H1 (cell line): ENCODE measurements at regions not wholly inside any gene's neighbourhood (a gene's known extent, or its start where the extent isn't known, plus 50 kb on each side); places are given as distances from the start of the nearest gene placed in this dataset.

Experiments used
- ATF3 ChIP-seq: IDR thresholded peaks from 2 replicates; pipeline ENCODE4 v1.6.1; 2011; ENCODE audit warnings: low read depth, mild to moderate bottlenecking, low read length; ENCODE audit not compliant: insufficient read depth
- SP2 ChIP-seq: IDR thresholded peaks from 2 replicates; pipeline ENCODE4 v1.6.1; 2012; ENCODE audit warnings: mild to moderate bottlenecking, low read length, inconsistent platforms
- TAF1 ChIP-seq: IDR thresholded peaks from 2 replicates; pipeline ENCODE4 v1.6.1; 2011; ENCODE audit warnings: mild to moderate bottlenecking, low read depth, low read length

DNA sequence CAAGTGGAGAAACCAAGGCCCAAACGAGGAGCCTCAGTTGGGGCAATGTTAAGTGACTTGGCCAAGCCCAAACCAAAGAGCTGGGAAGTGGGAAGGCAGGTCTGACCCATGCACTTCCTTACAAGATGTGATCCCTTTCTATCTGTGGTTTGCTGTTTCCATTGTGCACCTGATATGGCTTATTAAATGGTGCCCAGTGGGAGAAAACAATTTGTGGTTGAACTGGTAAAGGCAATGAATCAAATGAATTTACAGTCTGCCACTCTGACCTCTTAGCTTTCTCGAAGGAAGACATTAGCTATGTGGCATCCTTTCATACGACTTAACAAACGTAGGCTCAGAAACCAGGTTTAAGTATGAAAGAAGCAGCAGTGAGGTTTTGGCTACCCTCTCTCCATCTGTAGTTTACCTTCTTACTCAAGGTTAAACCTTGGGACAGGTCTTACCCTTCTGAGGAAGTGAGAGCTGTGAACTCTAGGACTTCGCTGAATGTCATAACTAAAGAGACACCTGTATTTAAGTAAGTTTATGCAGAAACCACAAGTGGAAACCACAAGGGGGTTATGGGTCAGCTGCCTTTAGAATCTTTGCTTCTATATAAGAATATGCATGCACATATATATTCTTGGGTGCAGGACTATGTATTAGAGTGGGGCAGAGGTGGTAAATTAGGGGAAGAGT is 100.5 kb upstream of the SPATA31D4 start (continued):
- TF ChIP-seq TAF1 (no peak), ATF3 (no peak), SP2 (no peak)
